Keratinocyte (primary cell): ENCODE measurements at regions not wholly inside any gene's neighbourhood (a gene's known extent, or its start where the extent isn't known, plus 50 kb on each side); places are given as distances from the start of the nearest gene placed in this dataset.

Source experiments
- DNase-seq: peaks from one replicate; pipeline ENCODE4 v3.0.0-alpha.2; 2011; ENCODE audit warnings: low read depth, missing footprints, low spot score
- FAIRE-seq: peaks from 2 replicates; lab custom pipeline; 2011; peaks lifted over from hg19 to GRCh38; lab: Jason Lieb, UNC
- H2AFZ ChIP-seq: 2 replicates; pipeline ENCODE4 v1.6.0; 2012; ENCODE audit warnings: low read length, control low read depth, inconsistent platforms; ENCODE audit not compliant: control insufficient read depth
- H3K27ac ChIP-seq: 2 replicates; pipeline ENCODE4 v1.5.1; 2011; ENCODE audit warnings: low read length; ENCODE audit not compliant: control insufficient read depth, insufficient read depth
- H3K27me3 ChIP-seq: 3 replicates; pipeline ENCODE4 v1.6.0; 2011; ENCODE audit warnings: low read length; ENCODE audit not compliant: control insufficient read depth, insufficient read depth; ENCODE audit errors: extremely low read depth
- H3K36me3 ChIP-seq, 2 experiments: 2 replicates in 1 of 2; 3 replicates in 1 of 2; pipeline ENCODE4 v1.5.1; 2011; ENCODE audit warnings: low read length in 2 of 2, mild to moderate bottlenecking in 1 of 2; ENCODE audit not compliant: control insufficient read depth in 2 of 2, insufficient read depth in 2 of 2; ENCODE audit errors: extremely low read depth in 1 of 2
- H3K4me1 ChIP-seq: 3 replicates; pipeline ENCODE4 v1.5.1; 2011; ENCODE audit warnings: low read length; ENCODE audit not compliant: control insufficient read depth, insufficient read depth; ENCODE audit errors: extremely low read depth
- H3K4me2 ChIP-seq: 3 replicates; pipeline ENCODE4 v1.6.0; 2011; ENCODE audit warnings: low read depth, low read length; ENCODE audit not compliant: control insufficient read depth, insufficient read depth; ENCODE audit errors: extremely low read depth
- H3K4me3 ChIP-seq, 3 experiments: fragments of 200-600 bp in 1 of 3; sonication (generic) in 1 of 3; 2 replicates in 2 of 3; 3 replicates in 1 of 3; pipeline ENCODE4 v1.5.1; 2011 to 2016; ENCODE audit warnings: low read length in 3 of 3, mild to moderate bottlenecking in 3 of 3, control low read depth in 2 of 3, inconsistent platforms in 1 of 3, low read depth in 1 of 3, mixed read lengths in 1 of 3, mixed run types in 1 of 3, moderate library complexity in 1 of 3; ENCODE audit not compliant: control insufficient read depth in 2 of 3, insufficient read depth in 2 of 3; ENCODE audit errors: extremely low read depth in 1 of 3
- H3K79me2 ChIP-seq: 2 replicates; pipeline ENCODE4 v1.6.0; 2012; ENCODE audit warnings: low read length; ENCODE audit not compliant: control insufficient read depth, insufficient read depth
- H3K9ac ChIP-seq: 3 replicates; pipeline ENCODE4 v1.6.0; 2011; ENCODE audit warnings: low read length; ENCODE audit not compliant: control insufficient read depth, insufficient read depth; ENCODE audit errors: extremely low read depth
- H3K9me1 ChIP-seq: 3 replicates; pipeline ENCODE4 v1.6.0; 2011; ENCODE audit warnings: low read length; ENCODE audit not compliant: control insufficient read depth, insufficient read depth; ENCODE audit errors: extremely low read depth
- H3K9me3 ChIP-seq: 2 replicates; pipeline ENCODE4 v1.5.1; 2012; ENCODE audit warnings: low read depth, low read length; ENCODE audit not compliant: control insufficient read depth
- H4K20me1 ChIP-seq: 3 replicates; pipeline ENCODE4 v1.6.0; 2011; ENCODE audit warnings: low read length; ENCODE audit not compliant: control insufficient read depth, insufficient read depth; ENCODE audit errors: extremely low read depth
- EZH2 ChIP-seq: IDR thresholded peaks from one replicate; pipeline ENCODE4 v1.6.1; 2012; ENCODE audit warnings: inconsistent platforms, mild to moderate bottlenecking, low read length, moderate library complexity
- dilution Hi-C: fragments of 300-500 bp; cut with MboI; formaldehyde crosslinking; loops from one replicate; pipeline ENCODE4 v1.7.0; 2020; ENCODE audit warnings: low sequenced_read_pairs; ENCODE audit not compliant: extremely low pct_ligation_motif_present
- TF ChIP-seq, protein P1 (sequence below), 3 experiments: IDR thresholded peaks in 1 of 3; conservative IDR thresholded peaks in 1 of 3; optimal IDR thresholded peaks in 1 of 3; 2 replicates in 2 of 3; 3 replicates in 1 of 3; pipeline versions ENCODE3 to v1.5.1; 2011; ENCODE audit warnings: low read length in 3 of 3, mild to moderate bottlenecking in 3 of 3, moderate library complexity in 2 of 3, control low read depth in 1 of 3, inconsistent platforms in 1 of 3; ENCODE audit not compliant: insufficient read depth in 2 of 3; ENCODE audit errors: extremely low read depth in 1 of 3

DNA sequence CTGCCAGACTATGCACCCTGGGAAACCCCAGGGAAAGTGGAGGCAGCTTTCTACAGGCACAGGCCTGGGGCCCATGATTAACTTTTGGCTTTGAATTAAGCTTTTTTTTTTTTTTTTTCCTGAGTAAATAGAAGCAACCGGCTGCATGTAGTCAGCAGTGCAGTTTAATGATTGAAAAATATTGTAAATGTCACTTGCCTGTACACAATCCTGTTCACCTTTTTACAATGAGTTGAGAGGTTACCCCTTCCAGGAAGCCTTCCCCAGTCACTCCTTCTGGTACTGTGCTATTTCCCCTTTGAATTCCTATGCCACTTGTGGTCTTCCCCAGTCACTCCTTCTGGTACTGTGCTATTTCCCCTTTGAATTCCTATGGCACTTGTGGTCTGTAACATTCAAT lies 475.6 kb downstream of the TDRD15 start:
- DNase-seq: no peak
- Histone ChIP-seq H4K20me1 (no peaks in the 10 kb centered on the region), H3K9me1 (no peaks in the 10 kb centered on the region), H3K4me1 (no peaks in the 10 kb centered on the region), H3K4me3 (no peak overlapping the region), H3K9me3 (no peaks in the 10 kb centered on the region), H2AFZ (no peak overlapping the region), H3K27ac (no peak overlapping the region), H3K79me2 (no peaks in the 10 kb centered on the region), H3K36me3 (no peaks in the 10 kb centered on the region), H3K27me3 (no peaks in the 10 kb centered on the region), H3K4me2 (no peak overlapping the region), H3K9ac (no peak overlapping the region)
- TF ChIP-seq, protein P1, sequence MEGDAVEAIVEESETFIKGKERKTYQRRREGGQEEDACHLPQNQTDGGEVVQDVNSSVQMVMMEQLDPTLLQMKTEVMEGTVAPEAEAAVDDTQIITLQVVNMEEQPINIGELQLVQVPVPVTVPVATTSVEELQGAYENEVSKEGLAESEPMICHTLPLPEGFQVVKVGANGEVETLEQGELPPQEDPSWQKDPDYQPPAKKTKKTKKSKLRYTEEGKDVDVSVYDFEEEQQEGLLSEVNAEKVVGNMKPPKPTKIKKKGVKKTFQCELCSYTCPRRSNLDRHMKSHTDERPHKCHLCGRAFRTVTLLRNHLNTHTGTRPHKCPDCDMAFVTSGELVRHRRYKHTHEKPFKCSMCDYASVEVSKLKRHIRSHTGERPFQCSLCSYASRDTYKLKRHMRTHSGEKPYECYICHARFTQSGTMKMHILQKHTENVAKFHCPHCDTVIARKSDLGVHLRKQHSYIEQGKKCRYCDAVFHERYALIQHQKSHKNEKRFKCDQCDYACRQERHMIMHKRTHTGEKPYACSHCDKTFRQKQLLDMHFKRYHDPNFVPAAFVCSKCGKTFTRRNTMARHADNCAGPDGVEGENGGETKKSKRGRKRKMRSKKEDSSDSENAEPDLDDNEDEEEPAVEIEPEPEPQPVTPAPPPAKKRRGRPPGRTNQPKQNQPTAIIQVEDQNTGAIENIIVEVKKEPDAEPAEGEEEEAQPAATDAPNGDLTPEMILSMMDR (optimal IDR thresholded peaks at IDR 0.05 in 1 of 3, IDR thresholded peaks at IDR 0.05 in 1 of 3, conservative IDR thresholded peaks at IDR 0.05 in 1 of 3; ENCODE audit: extremely low read depth in 1 of 3, insufficient read depth in 2 of 3, low read length in 3 of 3): no peak
- TF ChIP-seq EZH2: no peak
- FAIRE-seq: no peak
- dilution Hi-C loops: no loop called here

DNA sequence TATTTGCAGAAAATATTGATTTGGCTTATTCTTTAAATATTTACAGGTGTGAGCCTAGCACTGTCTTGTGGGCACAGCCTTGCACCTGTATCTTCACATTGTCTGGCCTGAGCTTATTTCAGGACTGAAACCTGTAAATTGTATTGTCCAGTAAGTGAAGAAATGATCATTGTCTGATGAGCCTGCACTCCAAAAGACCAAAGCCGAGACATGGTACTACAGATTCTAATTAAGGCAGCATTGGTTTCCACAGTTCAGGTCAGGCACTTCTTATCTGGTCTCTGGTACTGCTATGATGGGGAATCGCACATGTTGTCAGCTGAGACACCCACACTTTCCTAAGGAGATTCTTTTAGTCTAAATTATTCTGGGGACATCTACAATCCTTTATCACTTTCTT lies 479.0 kb downstream of the TDRD15 start:
- Histone ChIP-seq H4K20me1 (no peaks in the 10 kb centered on the region), H3K4me3 (no peak overlapping the region), H3K9me1 (no peaks in the 10 kb centered on the region), H3K36me3 (no peaks in the 10 kb centered on the region), H3K9ac (no peak overlapping the region), H3K27me3 (no peaks in the 10 kb centered on the region), H3K79me2 (no peaks in the 10 kb centered on the region), H3K4me2 (no peak overlapping the region), H3K9me3 (no peaks in the 10 kb centered on the region), H3K27ac (no peak overlapping the region), H3K4me1 (no peaks in the 10 kb centered on the region), H2AFZ (no peak overlapping the region)
- TF ChIP-seq, protein P1 (optimal IDR thresholded peaks at IDR 0.05 in 1 of 3, IDR thresholded peaks at IDR 0.05 in 1 of 3, conservative IDR thresholded peaks at IDR 0.05 in 1 of 3; ENCODE audit: extremely low read depth in 1 of 3, insufficient read depth in 2 of 3, low read length in 3 of 3): no peak
- TF ChIP-seq EZH2: no peak
- FAIRE-seq (no peak), DNase-seq (no peak)
- dilution Hi-C loops: no loop called here
